CD8-positive, alpha-beta memory T cell (primary cell): ENCODE measurements at regions not wholly inside any gene's neighbourhood (a gene's known extent, or its start where the extent isn't known, plus 50 kb on each side); places are given as distances from the start of the nearest gene placed in this dataset.
"Not testable (repeated sequence)": the region's sequence is repeated elsewhere in the genome, so short reads cannot be mapped to it uniquely, and the experiment has no call there.

ENCODE experiments used
- CTCF ChIA-PET: fragments of 350-600 bp; sonication (Branson Sonifier 250); formaldehyde crosslinking; loops from one replicate; lab custom pipeline; 2021; ENCODE audit warnings: antibody characterized with exemption; lab: Charles Lee
- POLR2A ChIA-PET: fragments of 350-600 bp; sonication (Branson Sonifier 250); formaldehyde crosslinking; loops from one replicate; lab custom pipeline; 2021; ENCODE audit warnings: antibody characterized with exemption; lab: Charles Lee
- DNase-seq, 5 donors: peaks; one replicate each; pipeline versions ENCODE4 v3.0.0 to v3.0.0-alpha.2; 2020 to 2022; ENCODE audit warnings: mixed read lengths in 1 of 5
- H3K27ac ChIP-seq: one replicate; pipeline ENCODE4 v1.7.0; 2013; ENCODE audit warnings: low read depth, mild to moderate bottlenecking, low read length, moderate library complexity
- H3K27me3 ChIP-seq: 2 replicates; pipeline ENCODE4 v1.7.0; 2013; ENCODE audit warnings: low read length, mild to moderate bottlenecking; ENCODE audit not compliant: insufficient read depth, poor library complexity, severe bottlenecking
- H3K36me3 ChIP-seq: 2 replicates; pipeline ENCODE4 v1.7.0; 2013; ENCODE audit warnings: mild to moderate bottlenecking, low read length, moderate library complexity; ENCODE audit not compliant: insufficient read depth
- H3K4me1 ChIP-seq: 2 replicates; pipeline ENCODE4 v1.7.0; 2013; ENCODE audit warnings: mild to moderate bottlenecking, low read length, moderate library complexity; ENCODE audit not compliant: insufficient read depth
- H3K4me3 ChIP-seq: 2 replicates; pipeline ENCODE4 v1.7.0; 2013; ENCODE audit warnings: mild to moderate bottlenecking, low read length
- H3K9me3 ChIP-seq: 2 replicates; pipeline ENCODE4 v1.7.0; 2013; ENCODE audit warnings: mild to moderate bottlenecking, low read length
- H3K27ac Mint-ChIP-seq, 8 donors: one replicate each; pipeline ENCODE4 v1.8.0; 2020 to 2021; ENCODE audit warnings: mixed read lengths in 8 of 8, mild to moderate bottlenecking in 6 of 8, inconsistent platforms in 3 of 8, moderate library complexity in 3 of 8
- H3K27me3 Mint-ChIP-seq, 2 donors: one replicate each; pipeline ENCODE4 v1.8.0; 2020 to 2021; ENCODE audit warnings: mixed read lengths in 2 of 2, mild to moderate bottlenecking in 1 of 2, moderate library complexity in 1 of 2
- H3K36me3 Mint-ChIP-seq, 3 donors: one replicate each; pipeline ENCODE4 v1.8.0; 2020 to 2021; ENCODE audit warnings: mixed read lengths in 3 of 3, inconsistent platforms in 1 of 3, mild to moderate bottlenecking in 1 of 3
- H3K4me1 Mint-ChIP-seq, 3 donors: one replicate each; pipeline ENCODE4 v1.8.0; 2020 to 2021; ENCODE audit warnings: mixed read lengths in 3 of 3, inconsistent platforms in 1 of 3, mild to moderate bottlenecking in 1 of 3
- H3K4me3 Mint-ChIP-seq, 7 donors: one replicate each; pipeline ENCODE4 v1.8.0; 2020 to 2021; ENCODE audit warnings: mixed read lengths in 7 of 7, mild to moderate bottlenecking in 6 of 7, moderate library complexity in 4 of 7, inconsistent platforms in 2 of 7
- H3K9me3 Mint-ChIP-seq, 5 donors: one replicate each; pipeline ENCODE4 v1.8.0; 2020 to 2022; ENCODE audit warnings: mixed read lengths in 5 of 5, mild to moderate bottlenecking in 3 of 5, moderate library complexity in 2 of 5, inconsistent platforms in 1 of 5

- DNase-seq = no peak
- CTCF ChIA-PET = no interaction called here
- Mint-ChIP-seq H3K9me3 (peaks cover 0 to 7% (median 1%) of the 10 kb centered on the region in 5 donors), H3K4me3 (no peak overlapping the region), H3K36me3 (no peaks in the 10 kb centered on the region), H3K27me3 (peaks cover 7 to 9% of the 10 kb centered on the region in 2 donors), H3K4me1 (no peaks in the 10 kb centered on the region), H3K27ac (no peak overlapping the region)
- Histone ChIP-seq H3K9me3 (no peaks in the 10 kb centered on the region), H3K4me1 (no peaks in the 10 kb centered on the region), H3K27me3 (peaks cover 6% of the 10 kb centered on the region), H3K36me3 (no peaks in the 10 kb centered on the region), H3K4me3 (no peak overlapping the region), H3K27ac (no peak overlapping the region)
- POLR2A ChIA-PET = no interaction called here
These were observed 156.6 kb upstream of the AFDN start for GRCh38 chr6:167669870-167670802.

DNA sequence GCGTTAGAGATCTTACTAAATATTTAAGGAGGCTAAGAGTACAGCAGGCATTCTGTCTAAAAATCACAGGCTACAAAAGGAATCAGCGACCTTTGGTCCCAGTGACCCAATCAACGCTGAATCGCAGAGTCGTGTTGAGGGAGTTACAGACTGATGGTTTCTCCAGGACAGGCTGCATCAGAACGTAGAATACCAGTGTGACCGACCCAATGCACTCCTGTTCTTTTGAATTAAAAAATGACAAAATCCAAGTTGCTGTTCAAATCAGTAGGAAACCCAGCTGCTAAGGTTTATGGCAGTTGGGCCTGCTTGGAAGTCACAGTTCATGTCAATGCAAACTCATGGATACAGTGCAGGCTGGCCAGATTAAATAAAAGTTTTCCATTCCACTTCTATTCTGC, 155.8 kb upstream of the AFDN start:
- DNase-seq = no peak
- H3K27ac Mint-ChIP-seq = no peak overlapping the region
- POLR2A ChIA-PET = no interaction called here
- peaks cover 0 to 7% (median 1%) of the 10 kb centered on the region in 5 donors for H3K9me3 Mint-ChIP-seq
- H3K27me3 Mint-ChIP-seq = peaks cover 9 to 13% of the 10 kb centered on the region in 2 donors
- H3K27me3 ChIP-seq = peaks cover 6% of the 10 kb centered on the region
- H3K36me3 ChIP-seq = no peaks in the 10 kb centered on the region
- no peak overlapping the region for H3K4me3 ChIP-seq
- no peaks in the 10 kb centered on the region for H3K9me3 ChIP-seq
- H3K4me1 ChIP-seq = no peaks in the 10 kb centered on the region
- H3K4me3 Mint-ChIP-seq = no peak overlapping the region
- no peaks in the 10 kb centered on the region for H3K36me3 Mint-ChIP-seq
- H3K4me1 Mint-ChIP-seq = no peaks in the 10 kb centered on the region
- no peak overlapping the region for H3K27ac ChIP-seq
- CTCF ChIA-PET = no interaction called here

GRCh38 chr6:167671379-167671976, 155.2 kb upstream of the AFDN start:
- H3K4me3 Mint-ChIP-seq, H3K9me3 ChIP-seq, H3K36me3 ChIP-seq, H3K36me3 Mint-ChIP-seq, CTCF ChIA-PET, H3K27me3 ChIP-seq, H3K4me1 ChIP-seq, H3K9me3 Mint-ChIP-seq, H3K27ac Mint-ChIP-seq, H3K4me1 Mint-ChIP-seq, DNase-seq, H3K27ac ChIP-seq, H3K4me3 ChIP-seq, POLR2A ChIA-PET: not testable (repeated sequence)
- H3K27me3 Mint-ChIP-seq = peaks cover 9 to 18% of the 10 kb centered on the region in 2 donors

DNA sequence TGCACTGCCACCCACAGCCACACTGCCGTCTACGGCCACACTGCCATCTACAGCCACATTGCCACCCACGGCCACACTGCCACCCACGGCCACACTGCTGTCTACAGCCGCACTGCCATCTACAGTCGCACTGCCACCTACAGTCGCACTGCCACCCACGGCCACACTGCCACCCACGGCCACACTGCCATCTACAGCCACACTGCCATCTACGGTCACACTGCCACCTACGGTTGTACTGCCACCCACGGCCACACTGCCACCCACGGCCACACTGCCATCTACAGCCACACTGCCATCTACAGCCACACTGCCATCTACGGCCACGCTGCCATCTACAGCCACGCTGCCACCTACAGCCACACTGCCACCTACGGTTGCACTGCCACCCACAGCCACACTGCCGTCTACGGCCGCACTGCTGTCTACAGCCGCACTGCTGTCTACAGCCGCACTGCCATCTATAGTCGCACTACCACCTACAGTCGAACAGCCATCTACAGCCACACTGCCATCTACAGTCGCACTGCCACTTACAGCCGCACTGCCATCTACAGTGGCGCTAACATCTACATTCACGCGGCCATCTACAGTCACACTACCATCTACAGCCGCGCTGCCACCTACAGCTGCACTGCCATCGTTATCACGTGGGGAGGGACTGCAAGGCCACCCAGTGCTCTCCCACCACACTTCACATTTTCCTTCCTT, 154.6 kb upstream of the AFDN start:
- peaks cover 6% of the 10 kb centered on the region for H3K27me3 ChIP-seq

GRCh38 chr6:167672738-167673137, 154.0 kb upstream of the AFDN start:
- H3K27ac Mint-ChIP-seq = no peak overlapping the region
- ChIA-PET CTCF (no interaction called here), POLR2A (no interaction called here)

More for the DNA sequence above, 154.6 kb upstream of the AFDN start:
- DNase-seq = no peak
- Mint-ChIP-seq H3K27ac (no peak overlapping the region), H3K4me3 (no peak overlapping the region), H3K9me3 (peaks cover 0 to 7% (median 1%) of the 10 kb centered on the region in 5 donors), H3K27me3 (peaks cover 10 to 23% of the 10 kb centered on the region in 2 donors), H3K36me3 (no peaks in the 10 kb centered on the region), H3K4me1 (no peaks in the 10 kb centered on the region)
- CTCF ChIA-PET = no interaction called here
- Histone ChIP-seq H3K27ac (no peak overlapping the region), H3K9me3 (no peaks in the 10 kb centered on the region), H3K4me3 (no peak overlapping the region), H3K4me1 (no peaks in the 10 kb centered on the region), H3K36me3 (no peaks in the 10 kb centered on the region)
- POLR2A ChIA-PET = no interaction called here

DNA sequence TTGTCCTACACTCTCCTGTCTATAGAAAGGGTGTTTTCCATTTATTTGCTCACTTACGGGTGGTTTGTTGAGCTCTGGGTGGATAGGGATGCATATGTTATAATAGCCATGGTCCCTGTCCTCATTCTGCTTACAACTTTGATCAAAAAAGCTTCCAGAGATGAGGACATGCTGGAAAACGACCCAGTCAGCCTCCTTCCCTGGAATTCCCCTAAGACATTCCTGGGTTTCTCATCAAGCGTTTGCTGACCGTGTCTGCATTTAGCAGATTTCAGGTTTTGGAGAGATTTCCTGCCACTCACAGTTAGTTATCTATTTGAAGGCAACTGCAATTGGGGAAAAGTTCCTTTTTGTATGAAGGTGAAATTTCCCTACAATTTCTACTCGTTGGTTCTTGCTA, 152.8 kb upstream of the AFDN start:
- POLR2A ChIA-PET = no interaction called here
- CTCF ChIA-PET = no interaction called here

More at GRCh38 chr6:167672738-167673137, 154.0 kb upstream of the AFDN start:
- DNase-seq = no peak
- Mint-ChIP-seq H3K27me3 (peaks cover 14 to 28% of the 10 kb centered on the region in 2 donors), H3K36me3 (no peaks in the 10 kb centered on the region), H3K4me1 (no peaks in the 10 kb centered on the region), H3K4me3 (no peak overlapping the region), H3K9me3 (peaks cover 0 to 7% (median under 1%) of the 10 kb centered on the region in 5 donors)
- no peaks in the 10 kb centered on the region for H3K4me1 ChIP-seq
- no peak overlapping the region for H3K27ac ChIP-seq
- no peak overlapping the region for H3K4me3 ChIP-seq
- peaks cover 6% of the 10 kb centered on the region for H3K27me3 ChIP-seq
- no peaks in the 10 kb centered on the region for H3K36me3 ChIP-seq
- H3K9me3 ChIP-seq = no peaks in the 10 kb centered on the region

DNA sequence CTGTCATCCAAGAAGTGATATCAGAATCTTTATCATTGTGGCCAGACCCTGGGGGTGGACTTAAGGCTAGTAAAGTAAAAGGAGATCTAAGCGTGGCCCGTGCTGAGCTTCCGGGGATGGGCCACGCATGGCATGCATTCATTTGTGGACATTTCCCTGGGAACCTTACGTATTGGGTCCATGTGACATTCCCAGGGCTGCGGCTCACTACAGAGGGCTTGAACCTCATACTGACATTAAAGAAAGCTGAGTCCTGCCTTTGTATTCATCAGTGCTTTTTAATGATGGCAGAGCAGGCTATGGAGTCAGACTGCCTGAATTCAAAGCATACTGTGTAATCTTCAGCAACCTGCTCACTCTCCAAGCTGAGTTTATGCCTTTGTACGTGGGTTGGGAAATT, 152.2 kb upstream of the AFDN start:
- no peaks in the 10 kb centered on the region for H3K9me3 ChIP-seq
- H3K36me3 ChIP-seq = no peaks in the 10 kb centered on the region
- POLR2A ChIA-PET = no interaction called here
- no peak overlapping the region for H3K4me3 ChIP-seq
- H3K4me1 Mint-ChIP-seq = no peaks in the 10 kb centered on the region
- peaks cover 0 to 5% (median 0%) of the 10 kb centered on the region in 5 donors for H3K9me3 Mint-ChIP-seq
- no peak overlapping the region for H3K27ac Mint-ChIP-seq
- H3K27me3 Mint-ChIP-seq = peaks cover 21 to 43% of the 10 kb centered on the region in 2 donors
- no peak for DNase-seq
- peaks cover 13% of the 10 kb centered on the region for H3K27me3 ChIP-seq
- no peaks in the 10 kb centered on the region for H3K36me3 Mint-ChIP-seq
- no peak overlapping the region for H3K4me3 Mint-ChIP-seq
- CTCF ChIA-PET = no interaction called here
- no peak overlapping the region for H3K27ac ChIP-seq
- H3K4me1 ChIP-seq = no peaks in the 10 kb centered on the region

More for the DNA sequence above, 152.8 kb upstream of the AFDN start:
- Histone ChIP-seq H3K27ac (no peak overlapping the region), H3K4me3 (no peak overlapping the region), H3K36me3 (no peaks in the 10 kb centered on the region), H3K27me3 (peaks cover 8% of the 10 kb centered on the region), H3K4me1 (no peaks in the 10 kb centered on the region), H3K9me3 (no peaks in the 10 kb centered on the region)
- no peaks in the 10 kb centered on the region for H3K36me3 Mint-ChIP-seq
- DNase-seq = no peak
- no peak overlapping the region for H3K27ac Mint-ChIP-seq
- peaks cover 0 to 5% (median 0%) of the 10 kb centered on the region in 5 donors for H3K9me3 Mint-ChIP-seq
- H3K4me1 Mint-ChIP-seq = no peaks in the 10 kb centered on the region
- H3K4me3 Mint-ChIP-seq = no peak overlapping the region
- H3K27me3 Mint-ChIP-seq = peaks cover 21 to 38% of the 10 kb centered on the region in 2 donors
